ENCODE measurements at regions not wholly inside any gene's neighbourhood (a gene's known extent, or its start where the extent isn't known, plus 50 kb on each side); places are given as distances from the start of the nearest gene placed in this dataset.
A peak's percentile ranks its signal among the peaks of the same experiment; 100 is the strongest.
"Not testable (repeated sequence)": the region's sequence is repeated elsewhere in the genome, so short reads cannot be mapped to it uniquely, and the experiment has no call there.

DNA sequence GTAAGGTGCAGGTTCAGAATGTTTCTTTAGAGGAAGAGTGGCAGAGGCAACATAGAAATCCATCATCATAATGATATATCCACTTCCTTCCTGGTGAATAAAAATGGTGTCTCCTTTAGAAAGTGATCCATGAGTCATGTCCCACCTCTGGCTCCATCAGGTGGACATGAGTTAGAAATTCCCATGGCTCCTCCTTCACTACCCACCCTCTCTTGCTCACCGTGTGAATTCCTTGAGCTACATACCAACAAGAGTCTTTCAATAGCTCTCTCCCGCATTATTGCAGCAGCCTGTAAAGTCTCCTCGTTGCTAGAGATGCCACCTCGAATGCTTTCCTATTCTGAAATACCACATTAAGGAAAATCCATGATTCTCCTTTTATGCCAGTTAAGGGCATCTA, 317.6 kb downstream of the LNPK start:
- DNase-seq (ENCODE audit: low spot score), result no peak

DNA sequence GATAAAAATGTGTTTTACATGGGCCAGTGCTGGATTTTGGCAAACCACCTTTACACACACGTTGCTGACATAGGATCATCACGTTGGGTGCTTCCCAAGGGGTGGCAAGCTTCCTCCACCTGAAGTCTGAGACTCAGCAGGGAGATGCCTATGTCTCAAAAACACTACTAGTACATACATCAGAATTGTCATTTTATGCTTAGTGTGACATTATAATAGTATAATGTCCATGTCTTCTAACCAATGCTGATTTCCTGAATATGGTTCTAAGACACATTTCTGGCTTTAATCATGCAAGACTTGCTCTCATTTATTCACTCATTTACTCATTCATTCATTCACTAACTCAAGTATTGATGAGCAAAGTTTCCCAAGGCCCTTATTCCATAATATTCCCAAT, 322.3 kb downstream of the LNPK start:
- no peak for DNase-seq (ENCODE audit: low spot score)

DNA sequence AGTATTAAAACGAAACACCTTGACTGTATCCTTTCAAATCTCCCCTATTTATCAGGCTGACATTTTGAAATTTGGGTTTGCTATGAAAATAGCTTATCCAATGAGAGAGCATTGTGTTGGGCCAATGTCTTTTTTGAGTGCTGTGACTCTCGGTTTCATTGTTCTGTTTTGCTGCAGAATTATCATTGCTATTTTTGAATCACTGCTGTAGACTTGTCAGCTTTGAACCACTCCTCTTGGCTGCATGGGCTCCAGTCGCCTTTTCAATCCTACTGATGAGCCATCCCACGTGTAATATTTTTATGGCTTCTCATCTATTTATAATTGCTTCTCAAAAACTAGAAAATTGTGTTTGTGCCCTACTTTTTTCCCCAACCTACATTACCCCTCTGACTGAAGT, 322.8 kb downstream of the LNPK start:
- no peak for DNase-seq (ENCODE audit: low spot score)

DNA sequence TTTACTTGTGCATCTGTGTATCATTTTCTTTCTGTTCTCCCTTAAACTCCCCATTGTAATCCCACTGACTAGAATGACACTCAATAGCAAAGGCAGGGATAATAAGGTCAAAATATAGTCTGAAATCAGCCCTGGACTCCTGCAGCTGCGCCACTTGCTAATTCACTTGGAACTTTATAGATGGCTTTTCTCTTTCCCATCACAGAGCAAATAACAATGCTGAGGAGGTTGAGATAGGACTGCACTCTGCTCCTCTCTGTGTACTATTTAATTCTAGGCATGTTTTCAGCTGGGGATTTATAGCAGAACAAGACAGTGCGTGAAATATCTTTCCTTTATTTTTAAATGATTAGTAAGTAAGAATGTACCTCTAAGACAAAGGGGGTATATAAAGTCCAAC, 324.2 kb downstream of the LNPK start:
- no peak for DNase-seq (ENCODE audit: low spot score)

DNA sequence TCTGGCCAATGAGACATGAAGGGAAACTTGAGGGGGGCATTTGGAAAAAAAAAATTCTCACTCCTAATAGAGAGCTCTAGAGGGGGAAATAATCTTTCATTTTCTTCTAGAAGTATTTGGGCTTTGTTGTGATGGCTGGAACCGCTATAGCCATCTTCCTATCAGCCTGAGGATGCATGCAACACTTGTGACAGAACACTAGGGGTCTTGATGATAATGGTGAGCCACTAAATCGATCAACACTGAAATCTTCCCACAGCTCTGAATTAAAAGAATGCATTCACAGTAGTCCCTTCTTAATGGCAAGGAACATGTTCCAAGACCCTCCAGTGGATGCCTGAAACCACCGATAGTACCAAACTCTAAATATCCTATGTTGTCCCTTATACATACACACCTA, 325.3 kb downstream of the LNPK start:
- DNase-seq (ENCODE audit: low spot score), result no peak

DNA sequence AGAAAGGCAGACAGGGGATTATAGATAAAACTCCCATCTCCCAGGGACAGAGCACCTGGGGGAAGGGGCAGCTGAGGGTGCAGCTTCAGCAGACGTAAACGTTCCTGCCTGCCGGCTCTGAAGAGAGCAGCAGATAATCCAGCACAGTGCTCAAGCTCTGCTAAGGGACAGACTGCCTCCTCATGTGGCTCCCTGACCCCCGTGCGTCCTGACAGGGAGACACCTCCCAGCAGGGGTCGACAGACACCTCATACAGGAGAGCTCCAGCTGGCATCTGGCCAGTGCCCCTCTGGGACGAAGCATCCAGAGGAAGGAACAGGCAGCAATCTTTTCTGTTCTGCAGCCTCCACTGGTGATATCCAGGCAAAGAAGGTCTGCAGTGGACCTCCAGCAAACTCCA, 333.3 kb downstream of the LNPK start:
- DNase-seq (ENCODE audit: low spot score), result not testable (repeated sequence)

DNA sequence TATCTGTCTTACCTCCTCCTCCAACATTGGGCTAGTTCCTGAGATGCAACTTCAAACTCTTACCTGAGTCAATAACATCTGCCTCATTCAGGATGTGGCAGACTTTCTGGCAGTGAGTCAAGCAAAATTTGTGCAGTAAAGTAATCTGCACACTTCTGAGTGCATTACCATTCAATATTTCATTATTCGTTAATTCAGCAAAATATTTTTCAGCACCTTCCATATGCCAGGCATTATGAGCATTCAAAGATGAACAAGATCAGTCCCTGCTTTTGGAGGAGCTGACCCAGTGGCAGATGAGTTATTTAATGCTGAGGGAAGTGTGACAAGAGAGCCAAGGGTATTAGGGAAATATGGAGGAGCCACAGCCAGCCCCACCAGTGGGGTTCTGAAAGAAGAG, 339.7 kb downstream of the LNPK start:
- no peak for DNase-seq (ENCODE audit: low spot score)

DNA sequence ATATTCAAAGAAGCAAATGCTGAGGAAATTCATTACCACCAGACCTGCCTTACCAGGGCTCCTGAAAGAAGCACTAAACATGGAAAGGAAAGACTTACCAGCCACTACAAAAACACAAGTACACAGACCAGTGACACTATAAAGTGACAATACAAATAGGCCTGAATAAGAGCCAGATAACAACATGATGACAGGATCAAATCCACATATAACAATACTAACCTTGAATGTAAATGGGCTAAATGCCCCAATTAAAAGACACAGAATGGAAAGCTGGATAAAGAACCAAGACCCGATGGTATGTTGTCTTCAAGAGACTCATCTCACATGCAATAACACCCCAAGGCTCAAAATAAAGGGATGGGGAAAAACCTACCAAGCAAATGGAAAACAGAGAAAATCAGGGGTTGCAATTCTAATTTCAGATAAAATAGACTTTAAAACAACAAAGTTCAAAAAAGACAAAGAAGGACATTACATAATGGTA, 353.4 kb downstream of the LNPK start:
- no peak for DNase-seq (ENCODE audit: low spot score)

DNA sequence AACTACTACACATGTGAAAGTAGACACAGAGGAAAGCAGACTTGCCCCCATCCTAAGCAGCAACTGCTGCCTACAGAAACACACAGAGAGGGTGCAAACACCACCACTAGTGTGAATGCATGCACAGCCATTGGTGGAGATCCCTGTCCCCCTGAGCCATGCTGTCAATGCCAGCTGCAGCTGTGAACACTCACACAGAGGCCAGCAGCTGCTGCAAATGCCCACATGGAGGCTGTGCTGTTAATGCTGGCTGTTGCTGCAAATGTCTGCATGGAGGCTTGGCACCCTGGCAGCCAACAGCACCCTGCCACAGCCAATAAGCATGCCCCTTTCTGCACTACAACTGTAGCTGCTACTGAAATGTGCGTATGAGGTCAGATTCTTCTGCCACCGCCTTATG, 355.0 kb downstream of the LNPK start:
- DNase-seq (ENCODE audit: low spot score), result no peak

DNA sequence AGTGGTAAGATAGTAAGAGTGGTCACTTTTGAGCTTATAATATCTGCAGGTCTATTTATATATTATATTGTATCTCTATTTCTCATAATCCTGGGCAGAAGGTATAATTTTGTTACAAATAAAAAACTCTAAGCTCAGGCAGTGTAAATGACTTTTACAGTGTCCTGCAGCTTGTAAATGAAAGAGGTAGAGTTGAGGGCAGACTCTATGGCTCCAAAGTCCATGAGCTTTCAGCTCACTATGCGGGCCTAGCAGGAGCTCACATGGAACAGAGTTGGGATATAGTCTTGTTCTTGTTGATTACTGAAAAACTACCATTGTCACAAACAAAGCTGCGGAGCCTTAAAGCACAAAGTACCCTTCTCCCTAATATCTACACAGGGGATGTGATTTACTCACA, 361.4 kb downstream of the LNPK start:
- DNase-seq (ENCODE audit: low spot score), result no peak

DNA sequence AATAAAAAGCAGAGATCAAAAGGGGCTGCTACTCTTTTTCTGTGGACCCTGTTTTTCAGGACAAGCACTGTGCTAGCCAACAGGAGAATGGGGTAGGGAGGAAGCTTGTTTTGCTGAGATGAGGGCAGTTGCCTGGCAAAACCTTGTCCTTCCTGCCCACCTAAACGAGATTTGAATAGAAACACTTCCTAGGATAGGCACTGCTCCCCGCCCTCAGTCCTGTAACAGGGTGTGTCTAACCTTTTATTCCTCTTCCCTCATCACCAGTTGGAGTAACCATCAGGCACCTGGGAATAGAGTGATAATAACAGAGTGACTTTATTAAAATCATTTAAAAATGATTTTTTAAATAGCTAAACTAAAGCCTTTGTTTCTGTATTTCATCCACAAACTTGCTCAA, 368.8 kb downstream of the LNPK start:
- DNase-seq (ENCODE audit: low spot score), result no peak

DNA sequence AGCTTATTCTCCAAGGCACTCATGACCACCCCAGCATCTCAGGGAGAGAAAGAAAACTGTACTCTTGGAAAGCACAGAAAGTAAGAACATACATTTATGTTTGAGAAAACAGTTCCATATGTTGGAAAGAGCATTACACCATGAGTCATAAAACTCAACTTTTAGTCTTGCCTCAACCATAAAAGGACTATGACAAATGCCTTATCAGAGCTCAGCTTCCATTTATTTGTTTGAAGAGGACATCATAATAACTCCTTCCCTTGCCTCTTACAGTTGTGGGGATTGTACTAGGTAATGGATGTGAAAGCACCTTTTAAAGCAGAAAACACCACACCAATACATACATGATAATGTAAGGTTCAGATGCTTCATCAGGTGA, 370.8 kb downstream of the LNPK start:
- no peak for DNase-seq (ENCODE audit: low spot score)

DNA sequence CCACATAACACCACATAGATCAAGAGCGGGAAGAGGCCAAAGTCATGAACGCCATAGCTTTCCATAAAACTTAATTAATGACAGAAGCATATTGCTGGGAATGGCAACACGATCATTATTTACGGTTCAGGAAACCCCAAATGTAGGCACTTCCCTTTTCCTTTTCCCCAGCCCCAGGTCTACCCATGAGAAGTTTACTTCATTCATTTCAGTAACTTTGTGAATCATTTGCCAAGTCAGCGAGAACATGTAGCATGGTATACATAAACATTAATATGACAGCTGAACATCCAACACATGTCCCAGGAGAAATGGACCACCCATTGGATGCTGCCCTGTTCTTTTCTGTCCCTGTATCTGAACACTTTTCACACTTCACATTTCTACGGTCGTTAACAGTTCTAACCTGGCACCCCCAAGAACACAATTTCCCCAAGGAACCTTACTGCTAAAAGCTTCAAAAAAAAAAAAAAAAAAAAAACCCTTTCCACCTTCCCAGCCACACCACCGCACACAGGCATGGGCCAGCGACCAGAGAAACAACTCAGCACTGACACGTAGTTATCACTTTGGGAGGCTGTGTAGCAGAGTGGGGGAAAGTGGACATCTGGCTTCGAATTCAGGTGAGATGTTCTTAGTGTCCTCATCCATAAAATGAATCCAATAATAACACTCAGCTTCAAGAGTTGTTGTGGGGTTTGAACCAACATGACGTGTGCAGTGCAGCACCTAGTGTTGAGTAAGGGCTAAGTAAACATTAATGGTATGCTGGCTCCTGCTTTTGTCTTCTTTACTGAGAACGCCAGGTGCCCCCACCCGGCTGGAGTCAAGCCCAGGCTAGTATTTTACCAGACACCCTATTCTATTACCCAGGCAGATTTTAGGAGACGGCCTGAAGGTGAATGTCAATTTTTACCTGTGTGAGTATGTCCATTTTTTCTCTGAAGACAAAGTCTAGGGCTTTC, 371.5 kb downstream of the LNPK start:
- DNase-seq (ENCODE audit: low spot score), result no peak

DNA sequence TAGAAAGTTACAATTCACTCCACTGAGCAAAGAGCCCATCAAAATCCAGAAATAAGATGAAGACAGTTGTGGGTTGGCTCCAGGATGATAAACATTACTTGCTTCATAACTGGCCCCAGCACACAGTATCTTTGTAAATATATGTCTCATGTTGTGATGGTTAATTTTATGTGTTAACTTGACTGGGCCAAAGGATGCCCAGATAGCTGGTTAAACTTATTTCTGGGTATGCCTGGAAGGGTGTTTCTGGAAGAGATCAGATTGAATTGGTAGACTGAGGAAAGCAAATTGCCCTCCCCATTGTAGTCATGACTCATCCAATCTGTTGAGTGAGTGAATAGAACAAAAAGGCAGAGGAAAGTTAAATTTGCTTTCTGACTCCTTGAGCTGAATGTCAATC, 373.8 kb downstream of the LNPK start:
- no peak for DNase-seq (ENCODE audit: low spot score)

DNA sequence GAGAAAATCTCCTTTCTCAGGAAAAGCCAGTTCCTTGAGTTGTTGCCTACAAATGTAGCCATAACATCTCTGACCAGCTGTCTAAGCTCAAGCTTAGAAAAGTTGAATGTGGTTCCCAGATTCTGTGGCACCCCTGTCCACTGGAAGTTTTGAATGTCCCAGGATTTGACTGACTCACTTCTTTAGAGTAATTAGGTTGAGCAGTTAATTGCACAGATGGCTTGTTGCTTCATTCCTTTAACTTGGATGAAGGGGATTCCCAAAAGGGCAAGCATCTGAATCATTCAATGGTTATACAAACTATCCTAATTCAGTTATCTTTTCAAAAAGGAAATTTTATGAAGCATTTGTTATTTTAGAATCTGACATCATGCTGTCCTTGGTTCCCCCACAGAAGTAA, 374.7 kb downstream of the LNPK start:
- no peak for DNase-seq (ENCODE audit: low spot score)

DNA sequence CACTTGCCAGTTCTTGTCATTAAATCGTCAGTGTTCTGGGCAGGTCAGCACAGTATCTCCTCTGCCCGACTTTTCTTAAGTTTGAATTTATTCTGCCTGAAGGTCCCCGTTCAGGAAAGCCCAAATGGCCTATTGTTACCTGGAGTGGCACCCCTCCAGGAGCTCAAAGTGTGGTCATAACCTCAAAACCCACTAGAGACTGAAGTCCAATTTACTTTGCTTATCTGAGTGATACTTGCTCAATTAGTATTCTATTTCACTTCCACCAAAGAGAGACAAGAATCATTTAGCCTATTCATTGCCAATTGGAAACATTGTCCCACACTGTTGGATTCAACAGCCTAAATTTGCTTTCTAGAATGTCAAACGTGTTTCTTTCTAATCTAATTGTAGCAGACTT, 375.3 kb downstream of the LNPK start:
- DNase-seq (ENCODE audit: low spot score), result no peak

DNA sequence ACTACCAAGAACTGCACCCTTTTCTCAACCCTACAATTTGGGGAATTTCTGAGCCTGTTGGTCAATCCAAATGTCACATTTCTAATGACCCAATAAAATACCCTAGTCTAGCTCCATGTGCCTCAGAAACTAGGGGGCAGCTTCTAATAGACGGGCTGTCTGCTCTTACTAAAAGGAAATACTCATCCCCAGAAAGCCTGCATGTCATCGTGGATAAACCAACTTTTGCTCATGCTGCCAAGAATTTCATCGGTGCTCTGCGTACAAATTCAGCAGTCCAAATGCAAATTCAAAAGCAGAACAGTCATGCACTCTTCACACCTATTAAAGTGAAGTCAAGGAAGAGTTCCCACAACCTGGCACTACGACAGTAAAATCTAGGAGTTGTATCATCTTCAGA, 377.3 kb downstream of the LNPK start:
- no peak for DNase-seq (ENCODE audit: low spot score)

DNA sequence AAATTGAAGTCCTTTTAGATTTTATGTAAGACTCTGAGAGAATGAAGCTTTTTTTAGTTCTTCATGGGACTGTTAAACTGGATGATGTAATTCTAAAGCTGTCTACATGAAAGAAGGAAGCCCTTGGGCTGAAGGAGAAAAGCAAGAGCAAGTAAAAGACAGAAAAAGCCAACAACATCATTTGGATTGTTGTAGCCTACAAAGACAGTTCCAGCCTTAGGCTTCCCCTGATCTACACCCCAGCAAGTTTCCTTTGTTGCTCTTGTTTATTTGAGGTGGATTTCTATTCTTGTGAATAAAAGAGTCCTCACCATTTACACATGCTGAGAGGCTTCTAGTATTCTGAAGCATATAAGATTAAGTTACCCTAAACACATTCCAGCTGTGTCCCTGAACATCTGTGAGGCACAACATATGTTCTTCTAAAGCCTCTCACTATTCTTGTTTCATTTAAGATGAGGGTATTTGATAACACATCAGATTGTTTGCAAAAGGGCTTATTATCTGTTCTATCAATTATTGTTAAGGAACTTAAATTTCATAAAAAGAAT, 377.8 kb downstream of the LNPK start:
- no peak for DNase-seq (ENCODE audit: low spot score)

DNA sequence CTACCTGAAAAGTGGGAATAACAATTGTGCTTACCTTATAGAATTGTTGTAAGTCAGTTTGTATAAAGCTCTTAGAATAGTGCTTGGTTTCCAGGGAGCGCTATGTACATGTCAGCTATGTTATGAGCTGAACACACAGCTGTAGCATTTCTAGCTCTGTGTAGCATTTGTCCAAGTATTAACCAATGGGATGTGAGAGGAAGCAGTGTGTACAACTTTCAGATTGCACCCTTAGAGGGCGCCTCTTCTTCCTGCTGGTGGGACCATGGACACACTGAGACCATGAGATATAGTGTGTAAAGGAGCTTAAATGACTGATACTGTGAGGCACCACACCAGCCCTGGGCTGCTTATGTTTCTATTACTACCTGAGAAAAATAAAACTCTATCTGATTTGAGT, 380.2 kb downstream of the LNPK start:
- no peak for DNase-seq (ENCODE audit: low spot score)

DNA sequence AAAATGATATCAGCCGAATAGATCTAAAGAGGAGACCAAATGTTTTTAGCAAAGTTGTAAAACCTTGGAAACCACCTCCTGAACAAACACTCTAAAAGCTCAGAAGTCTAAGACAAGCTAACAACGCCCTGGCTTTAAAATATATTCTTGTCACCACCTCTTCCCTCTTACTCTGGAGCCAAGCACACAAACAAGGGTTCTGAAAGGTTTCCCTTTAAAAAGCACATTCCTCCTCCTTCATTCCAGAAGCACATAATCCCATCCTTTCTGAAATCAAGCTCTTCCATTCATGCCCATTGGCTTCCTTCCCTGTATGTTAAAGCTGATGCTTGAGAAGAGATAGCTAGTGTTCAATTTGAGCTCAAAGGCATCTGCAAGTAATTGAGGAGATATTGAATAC, 382.0 kb downstream of the LNPK start:
- no peak for DNase-seq (ENCODE audit: low spot score)

DNA sequence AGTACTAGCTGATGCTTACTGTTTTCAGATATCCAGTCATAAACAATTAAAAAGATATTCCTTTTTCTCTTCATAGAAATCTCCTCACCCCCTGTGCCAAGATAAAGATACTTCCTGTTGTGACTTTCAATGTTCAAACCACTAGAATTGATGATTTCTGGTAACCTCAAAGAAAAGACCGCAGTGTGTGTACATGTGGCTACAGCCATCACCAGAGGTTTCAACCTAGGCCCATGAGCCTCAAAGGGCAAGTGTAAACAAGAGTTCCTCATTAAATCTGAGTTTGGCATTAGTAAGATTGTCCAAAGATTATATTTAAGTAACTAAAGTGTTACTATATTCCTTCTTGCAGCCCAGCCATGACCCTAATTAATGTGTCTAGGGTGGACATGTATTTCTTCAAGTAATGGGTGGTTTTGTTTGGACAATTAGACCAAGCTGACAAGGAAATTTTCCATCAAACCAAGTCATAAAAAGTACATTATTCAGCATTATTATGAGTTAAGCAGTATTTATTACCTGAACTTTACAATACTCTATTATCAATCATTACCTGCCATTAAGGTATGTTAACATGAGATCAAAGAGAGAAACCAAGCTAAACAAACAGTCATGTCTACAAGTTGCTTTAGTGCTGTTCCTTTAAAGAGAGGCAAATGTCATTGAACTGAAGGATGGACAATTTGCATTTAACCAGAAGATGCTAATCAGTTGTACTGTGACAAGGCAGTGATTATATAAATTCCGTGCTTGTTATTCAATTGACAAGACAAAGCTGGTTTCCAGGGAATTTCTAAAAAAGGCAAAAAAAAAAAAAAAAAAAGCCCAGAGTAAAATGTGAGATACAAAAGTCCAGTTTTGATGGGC, 382.7 kb downstream of the LNPK start:
- DNase-seq (ENCODE audit: low spot score), result no peak

DNA sequence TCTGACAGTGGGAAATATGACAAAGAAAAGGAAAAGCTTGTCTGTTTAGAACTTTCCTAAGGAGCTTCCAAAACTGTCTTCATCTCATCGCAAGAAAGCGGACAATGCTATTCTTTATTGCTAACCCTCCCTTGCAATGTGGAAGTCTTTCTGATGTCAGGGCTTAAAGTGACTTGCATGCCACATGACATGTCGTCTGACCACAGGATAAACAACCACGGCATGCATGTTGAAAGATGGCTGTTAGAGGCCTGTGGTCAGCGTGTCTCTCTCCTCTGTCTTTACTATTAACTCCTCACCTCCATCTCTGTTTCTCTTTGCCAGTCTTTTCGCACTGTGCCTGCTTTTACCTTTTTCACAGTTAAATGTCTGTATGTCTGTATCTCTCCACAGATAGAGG, 389.8 kb downstream of the LNPK start:
- DNase-seq (ENCODE audit: low spot score), result peak; percentile 18
